Psoas muscle (tissue), 7 donors: ENCODE measurements at regions not wholly inside any gene's neighbourhood (a gene's known extent, or its start where the extent isn't known, plus 50 kb on each side); places are given as distances from the start of the nearest gene placed in this dataset.

ENCODE experiments used
- ATAC-seq, 4 donors: fragments of 200-7000 bp; cut with Tn5 transposase; one replicate each; pipeline ENCODE4 v1.9.1; 2020; ENCODE audit warnings: moderate library complexity in 3 of 4, mild to moderate bottlenecking in 2 of 4
- DNase-seq, 2 donors: peaks; one replicate each; pipeline ENCODE4 v3.0.0-alpha.2; 2020
- H3K27ac ChIP-seq: fragments of 200-600 bp; one replicate; pipeline ENCODE4 v1.8.0; 2022
- H3K27me3 ChIP-seq, 3 donors: fragments of 200-600 bp in 1 of 3; one replicate each; pipeline versions ENCODE4 v1.6.1 to v1.8.0; 2013 to 2022; ENCODE audit warnings: low read length in 2 of 3, mild to moderate bottlenecking in 2 of 3, moderate library complexity in 1 of 3; ENCODE audit not compliant: insufficient read depth in 3 of 3
- H3K36me3 ChIP-seq, 2 donors: fragments of 200-600 bp in 1 of 2; one replicate each; pipeline versions ENCODE4 v1.6.1 to v1.8.0; 2013 to 2022; ENCODE audit warnings: low read depth in 1 of 2, mild to moderate bottlenecking in 1 of 2, moderate library complexity in 1 of 2; ENCODE audit not compliant: insufficient read depth in 1 of 2
- H3K4me1 ChIP-seq: fragments of 200-600 bp; one replicate; pipeline ENCODE4 v1.8.0; 2022
- H3K4me3 ChIP-seq: fragments of 200-600 bp; one replicate; pipeline ENCODE4 v1.8.0; 2022; ENCODE audit warnings: mild to moderate bottlenecking
- H3K9me3 ChIP-seq: fragments of 200-600 bp; one replicate; pipeline ENCODE4 v1.8.0; 2022
- WGBS, 3 donors: extraction: QIAGEN DNeasy Blood & Tissue Kit; methylation state at CpG; one replicate each; pipeline versions ENCODE4 v1.1.6 to v1.1.7; 2013; 5-methylcytosine and 5-hydroxymethylcytosine counted together
- intact Hi-C, 2 donors: fragments of 100-400 bp; cut with DNase I; formaldehyde crosslinking; loops; one replicate each; pipeline versions ENCODE4 v1.11.0 to v1.14.2; 2022
- TF ChIP-seq, protein P1 (sequence below): fragments of 200-600 bp; IDR thresholded peaks from one replicate; pipeline ENCODE4 v1.8.0; 2022; ENCODE audit warnings: antibody characterized with exemption
- donor health status: healthy with polysubstance abuse.
- donor health status: DM: no; HTN: no; CAD: no; lungs with moderate emphysema.
- donor health status: Bipolar disorder and iron deficiency.
- donor health status: healthy.
- donor health status: DM: yes; HTN: yes; CAD: no.
- donor health status: DM: no; HTN: no; CAD: no.
- donor health status: DM: yes; HTN: yes; CAD: no.

DNA sequence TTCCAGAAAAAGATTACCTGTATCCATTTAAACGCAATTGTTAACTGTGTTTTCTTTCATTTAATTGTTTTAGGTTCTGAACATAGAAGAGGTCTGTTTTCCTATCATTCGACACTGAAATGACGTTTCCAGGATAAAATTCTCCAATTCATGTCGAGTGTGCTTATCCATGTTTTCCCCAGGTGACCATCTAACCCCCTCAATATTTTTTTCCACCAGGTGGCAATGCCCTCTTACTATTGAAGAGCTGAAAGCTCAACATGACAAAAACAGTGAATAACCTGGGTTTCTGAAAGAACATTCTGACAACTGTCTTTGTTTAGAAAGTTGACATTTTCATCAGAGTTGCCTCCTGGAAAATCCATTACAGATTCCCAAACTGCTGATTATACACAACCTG lies 948.7 kb downstream of the KCNJ2 start:
- no peaks in the 10 kb centered on the region for H3K9me3 ChIP-seq
- no peaks in the 10 kb centered on the region for H3K36me3 ChIP-seq
- no peaks in the 10 kb centered on the region for H3K27me3 ChIP-seq
- ATAC-seq (no peak), DNase-seq (no peak)
- no peak overlapping the region for H3K4me3 ChIP-seq
- no peak overlapping the region for H3K27ac ChIP-seq
- no peaks in the 10 kb centered on the region for H3K4me1 ChIP-seq
- WGBS, 3 donors, result 63 to 72% (median 64%) methylated on average over 4 of the region's 4 CpGs
- intact Hi-C loops, result loop anchor here (10.0 kb wide), 2 partner anchors 347 to 1427 kb away; no protein-coding TSS in a partner anchor
- TF ChIP-seq, protein P1, sequence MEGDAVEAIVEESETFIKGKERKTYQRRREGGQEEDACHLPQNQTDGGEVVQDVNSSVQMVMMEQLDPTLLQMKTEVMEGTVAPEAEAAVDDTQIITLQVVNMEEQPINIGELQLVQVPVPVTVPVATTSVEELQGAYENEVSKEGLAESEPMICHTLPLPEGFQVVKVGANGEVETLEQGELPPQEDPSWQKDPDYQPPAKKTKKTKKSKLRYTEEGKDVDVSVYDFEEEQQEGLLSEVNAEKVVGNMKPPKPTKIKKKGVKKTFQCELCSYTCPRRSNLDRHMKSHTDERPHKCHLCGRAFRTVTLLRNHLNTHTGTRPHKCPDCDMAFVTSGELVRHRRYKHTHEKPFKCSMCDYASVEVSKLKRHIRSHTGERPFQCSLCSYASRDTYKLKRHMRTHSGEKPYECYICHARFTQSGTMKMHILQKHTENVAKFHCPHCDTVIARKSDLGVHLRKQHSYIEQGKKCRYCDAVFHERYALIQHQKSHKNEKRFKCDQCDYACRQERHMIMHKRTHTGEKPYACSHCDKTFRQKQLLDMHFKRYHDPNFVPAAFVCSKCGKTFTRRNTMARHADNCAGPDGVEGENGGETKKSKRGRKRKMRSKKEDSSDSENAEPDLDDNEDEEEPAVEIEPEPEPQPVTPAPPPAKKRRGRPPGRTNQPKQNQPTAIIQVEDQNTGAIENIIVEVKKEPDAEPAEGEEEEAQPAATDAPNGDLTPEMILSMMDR, result peak; percentile 47

DNA sequence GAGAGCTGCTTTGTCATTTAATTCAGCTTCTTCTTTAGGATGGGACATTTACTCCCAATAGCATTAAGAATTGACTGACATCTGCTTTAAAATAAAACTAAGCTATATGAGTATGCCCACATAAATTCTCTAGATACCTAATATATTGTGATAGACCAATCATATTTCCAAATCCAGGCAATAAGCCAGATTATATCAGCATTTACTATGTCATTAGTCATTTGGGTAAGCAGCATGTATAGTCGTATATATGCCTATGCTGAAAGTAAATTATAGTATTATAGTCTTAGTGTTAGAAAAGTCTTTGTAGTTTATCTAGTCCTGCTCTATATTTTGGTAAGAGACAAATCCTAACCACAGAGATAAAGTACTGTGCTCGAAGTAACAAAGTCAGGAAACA lies 958.1 kb downstream of the KCNJ2 start:
- intact Hi-C loops, result no loop called here
- WGBS, 3 donors, result 81 to 83% (median 83%) methylated on average over 2 of the region's 2 CpGs
- no peak for DNase-seq
- Histone ChIP-seq H3K4me3 (no peak overlapping the region), H3K27ac (no peak overlapping the region), H3K9me3 (no peaks in the 10 kb centered on the region), H3K4me1 (no peaks in the 10 kb centered on the region), H3K36me3 (no peaks in the 10 kb centered on the region), H3K27me3 (no peaks in the 10 kb centered on the region)
- no peak for ATAC-seq
- TF ChIP-seq, protein P1, result no peak

GRCh38 chr17:71142333-71142732 lies 973.0 kb downstream of the KCNJ2 start:
- H3K4me1 ChIP-seq, result no peaks in the 10 kb centered on the region
- H3K4me3 ChIP-seq, result no peak overlapping the region
- TF ChIP-seq, protein P1, result no peak
- WGBS, 3 donors, result 66 to 71% (median 68%) methylated on average over 3 of the region's 3 CpGs
- no peak overlapping the region for H3K27ac ChIP-seq
- no peaks in the 10 kb centered on the region for H3K9me3 ChIP-seq
- intact Hi-C loops, result no loop called here
- ATAC-seq (no peak), DNase-seq (no peak)
- H3K36me3 ChIP-seq, result no peaks in the 10 kb centered on the region
- no peaks in the 10 kb centered on the region for H3K27me3 ChIP-seq

- WGBS, 3 donors, result 62 to 86% (median 82%) methylated on average over 3 of the region's 3 CpGs
- ATAC-seq (no peak), DNase-seq (no peak)
- Histone ChIP-seq H3K27ac (no peak overlapping the region), H3K4me3 (no peak overlapping the region), H3K27me3 (no peaks in the 10 kb centered on the region), H3K36me3 (no peaks in the 10 kb centered on the region), H3K4me1 (no peaks in the 10 kb centered on the region), H3K9me3 (no peaks in the 10 kb centered on the region)
- TF ChIP-seq, protein P1, result no peak
- intact Hi-C loops, result no loop called here
Measured at GRCh38 chr17:71145486-71145885, 975.3 kb upstream of the SOX9 start.

- no peaks in the 10 kb centered on the region for H3K36me3 ChIP-seq
Measured at GRCh38 chr17:71147906-71148305, 972.9 kb upstream of the SOX9 start.

More at GRCh38 chr17:71147906-71148305, 972.9 kb upstream of the SOX9 start:
- Histone ChIP-seq H3K9me3 (no peaks in the 10 kb centered on the region), H3K27ac (peak overlapping the region; percentile 23), H3K4me3 (no peak overlapping the region), H3K27me3 (no peaks in the 10 kb centered on the region), H3K4me1 (no peaks in the 10 kb centered on the region)
- intact Hi-C loops, result no loop called here
- DNase-seq, result no peak
- peak in 3 of 4 donors; percentile 46 to 72 (median 68) for ATAC-seq
- TF ChIP-seq, protein P1, result no peak
- WGBS, 3 donors, result 26 to 51% (median 42%) methylated on average over 10 of the region's 10 CpGs
